H9 (cell line): ENCODE measurements at regions not wholly inside any gene's neighbourhood (a gene's known extent, or its start where the extent isn't known, plus 50 kb on each side); places are given as distances from the start of the nearest gene placed in this dataset.

Experiments
- DNase-seq: peaks from one replicate; pipeline ENCODE4 v3.0.0-alpha.2; 2017
- H2AFZ ChIP-seq: one replicate; pipeline ENCODE4 v1.6.1; 2013; ENCODE audit warnings: mild to moderate bottlenecking, low read length, control low read depth, moderate library complexity
- H2AK5ac ChIP-seq: 2 replicates; pipeline ENCODE4 v1.6.1; 2013; ENCODE audit warnings: low read length, control low read depth, mixed read lengths; ENCODE audit not compliant: insufficient read length
- H2BK120ac ChIP-seq: one replicate; pipeline ENCODE4 v1.6.1; 2013; ENCODE audit warnings: low read depth, mild to moderate bottlenecking, low read length, control low read depth, inconsistent platforms; ENCODE audit not compliant: poor library complexity, severe bottlenecking
- H2BK12ac ChIP-seq: 2 replicates; pipeline ENCODE4 v1.6.1; 2013; ENCODE audit warnings: low read length, control low read depth, mixed read lengths, low read depth; ENCODE audit not compliant: insufficient read length
- H2BK15ac ChIP-seq: 2 replicates; pipeline ENCODE4 v1.6.1; 2013; ENCODE audit warnings: low read depth, low read length, control low read depth
- H2BK20ac ChIP-seq: one replicate; pipeline ENCODE4 v1.6.1; 2013; ENCODE audit warnings: low read depth, mild to moderate bottlenecking, low read length, control low read depth, inconsistent platforms; ENCODE audit not compliant: poor library complexity, severe bottlenecking
- H2BK5ac ChIP-seq: 2 replicates; pipeline ENCODE4 v1.6.1; 2013; ENCODE audit warnings: low read length, control low read depth, mixed read lengths; ENCODE audit not compliant: insufficient read length
- H3K14ac ChIP-seq: 2 replicates; pipeline ENCODE4 v1.6.1; 2013; ENCODE audit warnings: low read length, control low read depth; ENCODE audit not compliant: insufficient read depth
- H3K18ac ChIP-seq: 2 replicates; pipeline ENCODE4 v1.6.1; 2013; ENCODE audit warnings: low read depth, mild to moderate bottlenecking, mixed read lengths, low read length, control low read depth; ENCODE audit not compliant: insufficient read length
- H3K23ac ChIP-seq: 2 replicates; pipeline ENCODE4 v1.6.1; 2013; ENCODE audit warnings: low read length, control low read depth, mixed read lengths, low read depth; ENCODE audit not compliant: insufficient read length
- H3K23me2 ChIP-seq: 2 replicates; pipeline ENCODE4 v1.6.1; 2013; ENCODE audit warnings: low read depth, mild to moderate bottlenecking, mixed read lengths, low read length, control low read depth; ENCODE audit not compliant: insufficient read length, poor library complexity, severe bottlenecking
- H3K27ac ChIP-seq: 2 replicates; pipeline ENCODE4 v1.5.1; 2013; ENCODE audit warnings: low read length, control low read depth, mixed read lengths, low read depth; ENCODE audit not compliant: insufficient read length
- H3K27me3 ChIP-seq: 2 replicates; pipeline ENCODE4 v1.6.1; 2013; ENCODE audit warnings: low read length, control low read depth, inconsistent platforms; ENCODE audit not compliant: insufficient read depth
- H3K4ac ChIP-seq: 2 replicates; pipeline ENCODE4 v1.6.1; 2013; ENCODE audit warnings: low read depth, mild to moderate bottlenecking, control low read depth, inconsistent platforms, low read length, moderate library complexity
- H3K4me1 ChIP-seq: 2 replicates; pipeline ENCODE4 v1.6.1; 2013; ENCODE audit warnings: low read length, control low read depth, inconsistent platforms; ENCODE audit not compliant: insufficient read depth
- H3K4me2 ChIP-seq: 2 replicates; pipeline ENCODE4 v1.6.1; 2013; ENCODE audit warnings: low read length, control low read depth, mixed read lengths; ENCODE audit not compliant: insufficient read length, insufficient read depth
- H3K56ac ChIP-seq: 2 replicates; pipeline ENCODE4 v1.6.1; 2013; ENCODE audit warnings: low read depth, mild to moderate bottlenecking, mixed read lengths, low read length, control low read depth; ENCODE audit not compliant: insufficient read length
- H3K79me1 ChIP-seq: 2 replicates; pipeline ENCODE4 v1.6.1; 2013; ENCODE audit warnings: low read depth, mild to moderate bottlenecking, moderate library complexity, low read length, control low read depth, inconsistent platforms; ENCODE audit not compliant: insufficient read depth, poor library complexity, severe bottlenecking
- H3K79me2 ChIP-seq: 2 replicates; pipeline ENCODE4 v1.6.1; 2013; ENCODE audit warnings: low read length, control low read depth, inconsistent platforms; ENCODE audit not compliant: insufficient read depth
- H3K9ac ChIP-seq: 2 replicates; pipeline ENCODE4 v1.6.1; 2013; ENCODE audit warnings: low read length, control low read depth, mixed read lengths; ENCODE audit not compliant: insufficient read length; ENCODE audit errors: extremely low read depth
- H3K9me3 ChIP-seq: one replicate; pipeline ENCODE4 v1.6.1; 2013; ENCODE audit warnings: low read depth, low read length, inconsistent platforms; ENCODE audit not compliant: control insufficient read depth
- H3T11ph ChIP-seq: one replicate; pipeline ENCODE4 v1.6.1; 2013; ENCODE audit warnings: mild to moderate bottlenecking, low read length, control low read depth, inconsistent platforms
- H4K20me1 ChIP-seq: one replicate; pipeline ENCODE4 v1.6.1; 2013; ENCODE audit not compliant: control insufficient read depth, insufficient read length, insufficient read depth
- H4K5ac ChIP-seq: 2 replicates; pipeline ENCODE4 v1.6.1; 2013; ENCODE audit warnings: low read depth, mild to moderate bottlenecking, mixed read lengths, low read length, control low read depth; ENCODE audit not compliant: insufficient read length
- H4K8ac ChIP-seq: replicated peaks from 2 replicates; pipeline ENCODE4 v1.6.1; 2013; ENCODE audit warnings: low read length, control low read depth, mixed read lengths, low read depth; ENCODE audit not compliant: insufficient read length
- H4K91ac ChIP-seq: 2 replicates; pipeline ENCODE4 v1.6.1; 2013; ENCODE audit warnings: low read depth, mild to moderate bottlenecking, moderate library complexity, mixed read lengths, low read length, control low read depth; ENCODE audit not compliant: insufficient read length
- H3K27ac Mint-ChIP-seq, 3 experiments: 2 replicates in 2 of 3; 3 replicates in 1 of 3; pipeline ENCODE4 v1.8.0; 2020 to 2021; ENCODE audit warnings: mixed read lengths in 3 of 3, mild to moderate bottlenecking in 1 of 3, moderate library complexity in 1 of 3
- H3K27me3 Mint-ChIP-seq: 2 replicates; pipeline ENCODE4 v1.8.0; 2021; ENCODE audit warnings: low read depth, mild to moderate bottlenecking, moderate library complexity, mixed read lengths
- H3K36me3 Mint-ChIP-seq, 3 experiments: 2 replicates in 2 of 3; 3 replicates in 1 of 3; pipeline ENCODE4 v1.8.0; 2020 to 2021; ENCODE audit warnings: low read depth in 3 of 3, mixed read lengths in 3 of 3; ENCODE audit not compliant: insufficient read depth in 1 of 3
- H3K4me1 Mint-ChIP-seq, 2 experiments: 2 replicates each; pipeline ENCODE4 v1.8.0; 2020; ENCODE audit warnings: mixed read lengths in 2 of 2
- H3K4me3 Mint-ChIP-seq, 2 experiments: 2 replicates in 1 of 2; 3 replicates in 1 of 2; pipeline ENCODE4 v1.8.0; 2020 to 2021; ENCODE audit warnings: mild to moderate bottlenecking in 2 of 2, mixed read lengths in 2 of 2, moderate library complexity in 1 of 2
- H3K9me3 Mint-ChIP-seq, 2 experiments: 2 replicates in 1 of 2; 3 replicates in 1 of 2; pipeline ENCODE4 v1.8.0; 2020; ENCODE audit warnings: mild to moderate bottlenecking in 2 of 2, mixed read lengths in 2 of 2, moderate library complexity in 1 of 2
- WGBS: extraction: QIAGEN DNeasy Blood & Tissue Kit; methylation state at CpG from one replicate; pipeline ENCODE4 v1.1.7; 2013; ENCODE audit warnings: missing lambda C conversion rate, low lambda C conversion rate, mixed read lengths; ENCODE audit not compliant: insufficient read length; ENCODE audit errors: extremely low coverage; 5-methylcytosine and 5-hydroxymethylcytosine counted together
- TF ChIP-seq, protein P1 (sequence below): fragments of 200-600 bp; sonication (generic); conservative IDR thresholded peaks from 3 replicates; pipeline ENCODE4 v1.8.0; 2021; ENCODE audit warnings: antibody characterized with exemption, mild to moderate bottlenecking

DNA sequence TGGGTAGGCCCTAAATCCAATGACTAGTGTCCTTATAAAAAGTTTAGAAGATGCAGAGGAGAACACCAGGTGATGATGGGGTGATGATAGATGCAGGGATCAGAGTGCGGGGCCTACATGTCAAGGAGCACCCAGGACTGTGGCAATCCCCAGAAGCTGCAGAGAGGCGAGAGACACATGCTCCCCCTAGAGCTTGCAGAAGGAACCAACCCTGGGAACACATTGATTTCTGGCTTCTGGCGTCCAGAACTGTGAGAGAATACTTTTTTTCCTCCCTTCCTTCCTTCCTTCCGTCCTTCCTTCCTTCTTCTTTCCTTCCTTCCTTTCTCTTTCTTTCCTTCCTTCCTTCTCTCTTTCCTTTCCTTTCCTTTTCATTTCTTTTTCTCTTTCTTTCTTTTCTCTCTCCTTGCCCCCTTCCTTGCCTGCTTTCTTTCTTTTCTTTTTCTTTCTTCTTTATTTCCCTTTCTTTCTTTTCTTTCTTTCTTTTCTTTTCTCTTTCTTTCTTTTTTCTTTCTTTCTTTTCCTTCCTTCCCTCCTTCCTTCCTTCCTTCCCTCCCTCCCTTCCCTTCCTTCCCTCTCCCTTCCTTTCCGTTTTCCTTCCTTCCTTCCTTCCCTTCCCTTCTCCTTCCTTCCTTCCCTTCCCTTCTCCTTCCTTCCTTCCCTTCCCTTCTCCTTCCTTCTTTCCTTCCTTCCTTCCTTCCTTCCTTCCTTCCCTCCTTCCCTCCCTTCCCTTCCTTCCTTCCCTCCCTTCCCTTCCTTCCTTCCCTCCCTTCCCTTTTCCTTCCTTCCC lies 134.3 kb downstream of the HAPSTR1 start:
- no CpG with 5 or more reads among the region's 5 CpGs for WGBS
- no peaks in the 10 kb centered on the region for H3K9me3 Mint-ChIP-seq
- no peak overlapping the region for H3K4ac ChIP-seq
- H3K23ac ChIP-seq, result no peak overlapping the region
- no peak overlapping the region for H3K27ac ChIP-seq
- no peak overlapping the region for H2BK120ac ChIP-seq
- peaks cover 0 to 7% of the 10 kb centered on the region in 2 experiments for H3K4me1 Mint-ChIP-seq
- H4K91ac ChIP-seq, result no peak overlapping the region
- H3K9me3 ChIP-seq, result no peaks in the 10 kb centered on the region
- H3K27ac Mint-ChIP-seq, result no peak overlapping the region; a peak in 1 of 7 replicates
- H2AFZ ChIP-seq, result no peak overlapping the region
- H2BK15ac ChIP-seq, result no peak overlapping the region
- no peaks in the 10 kb centered on the region for H3K79me1 ChIP-seq
- no peaks in the 10 kb centered on the region for H4K20me1 ChIP-seq
- H3K27me3 ChIP-seq, result no peaks in the 10 kb centered on the region
- no peak overlapping the region for H3K4me3 Mint-ChIP-seq
- no peak overlapping the region for H3T11ph ChIP-seq
- no peak overlapping the region for H2BK5ac ChIP-seq
- H2BK12ac ChIP-seq, result no peak overlapping the region
- no peaks in the 10 kb centered on the region for H3K36me3 Mint-ChIP-seq
- H2AK5ac ChIP-seq, result no peak overlapping the region
- H3K9ac ChIP-seq, result no peak overlapping the region
- DNase-seq, result peak; percentile 72
- no peak overlapping the region for H3K14ac ChIP-seq
- H3K79me2 ChIP-seq, result no peaks in the 10 kb centered on the region
- no peak overlapping the region for H4K8ac ChIP-seq
- H3K27me3 Mint-ChIP-seq, result peaks cover 11% of the 10 kb centered on the region
- H3K18ac ChIP-seq, result no peak overlapping the region
- H3K4me1 ChIP-seq, result no peaks in the 10 kb centered on the region
- H3K23me2 ChIP-seq, result no peaks in the 10 kb centered on the region
- no peak overlapping the region for H3K56ac ChIP-seq
- TF ChIP-seq, protein P1, sequence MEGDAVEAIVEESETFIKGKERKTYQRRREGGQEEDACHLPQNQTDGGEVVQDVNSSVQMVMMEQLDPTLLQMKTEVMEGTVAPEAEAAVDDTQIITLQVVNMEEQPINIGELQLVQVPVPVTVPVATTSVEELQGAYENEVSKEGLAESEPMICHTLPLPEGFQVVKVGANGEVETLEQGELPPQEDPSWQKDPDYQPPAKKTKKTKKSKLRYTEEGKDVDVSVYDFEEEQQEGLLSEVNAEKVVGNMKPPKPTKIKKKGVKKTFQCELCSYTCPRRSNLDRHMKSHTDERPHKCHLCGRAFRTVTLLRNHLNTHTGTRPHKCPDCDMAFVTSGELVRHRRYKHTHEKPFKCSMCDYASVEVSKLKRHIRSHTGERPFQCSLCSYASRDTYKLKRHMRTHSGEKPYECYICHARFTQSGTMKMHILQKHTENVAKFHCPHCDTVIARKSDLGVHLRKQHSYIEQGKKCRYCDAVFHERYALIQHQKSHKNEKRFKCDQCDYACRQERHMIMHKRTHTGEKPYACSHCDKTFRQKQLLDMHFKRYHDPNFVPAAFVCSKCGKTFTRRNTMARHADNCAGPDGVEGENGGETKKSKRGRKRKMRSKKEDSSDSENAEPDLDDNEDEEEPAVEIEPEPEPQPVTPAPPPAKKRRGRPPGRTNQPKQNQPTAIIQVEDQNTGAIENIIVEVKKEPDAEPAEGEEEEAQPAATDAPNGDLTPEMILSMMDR, result peak; percentile 81
- no peak overlapping the region for H4K5ac ChIP-seq
- H3K4me2 ChIP-seq, result no peak overlapping the region
- H2BK20ac ChIP-seq, result no peak overlapping the region
